Hematopoietic multipotent progenitor cell treated with erythropoietin and hydrocortisone succinate and interleukin-3 and kit ligand, for 8 days (in vitro differentiated cells): ENCODE measurements at regions not wholly inside any gene's neighbourhood (a gene's known extent, or its start where the extent isn't known, plus 50 kb on each side); places are given as distances from the start of the nearest gene placed in this dataset.

ENCODE experiments used
- DNase-seq: peaks from one replicate; pipeline ENCODE4 v3.0.0-alpha.2; 2015

DNA sequence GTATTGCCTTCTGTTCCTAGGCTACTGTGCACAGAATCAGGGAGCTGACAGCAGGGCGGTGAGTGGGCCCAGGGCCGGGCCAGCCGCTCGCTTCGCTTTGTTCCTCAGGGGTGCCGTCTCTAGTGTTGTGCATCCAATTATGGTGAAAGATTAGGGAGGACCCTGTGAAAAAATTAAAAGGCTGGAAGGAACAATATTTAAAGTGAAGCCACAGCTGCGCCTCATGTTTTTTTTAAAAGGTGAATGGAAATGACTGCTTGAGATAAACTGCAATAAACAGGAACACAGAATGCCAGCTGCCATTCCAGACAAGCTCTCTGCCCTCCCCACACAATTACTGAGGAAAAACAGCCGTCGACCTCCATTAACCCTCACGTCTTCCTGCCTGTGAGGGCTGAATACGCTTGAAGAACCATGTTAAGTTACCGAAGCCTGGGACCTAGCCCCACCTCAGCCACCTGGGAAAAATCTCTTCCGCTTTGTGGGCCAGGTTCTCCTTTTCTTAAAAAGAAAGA is 132.0 kb upstream of the IL12A start:
- no peak for DNase-seq

DNA sequence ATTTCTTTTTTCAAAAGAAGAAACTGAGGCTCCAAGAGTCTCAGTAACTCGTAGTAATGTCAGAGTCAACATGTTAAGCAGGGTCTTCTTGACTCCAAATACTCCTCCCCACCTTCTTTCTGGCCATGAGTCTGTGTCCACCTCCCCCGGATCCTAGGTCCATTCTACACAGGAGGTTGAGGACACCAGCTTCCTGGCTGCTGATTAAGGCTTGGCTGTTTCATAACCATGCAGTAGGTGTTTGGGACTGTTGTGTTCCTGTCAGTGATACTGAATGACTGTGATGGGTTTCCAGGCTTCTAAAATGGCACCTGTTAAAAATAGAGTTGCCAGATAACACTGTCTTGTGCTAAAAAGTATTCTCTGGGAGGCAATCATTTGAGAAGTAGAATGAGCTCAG is 130.8 kb upstream of the IL12A start:
- DNase-seq, result no peak

DNA sequence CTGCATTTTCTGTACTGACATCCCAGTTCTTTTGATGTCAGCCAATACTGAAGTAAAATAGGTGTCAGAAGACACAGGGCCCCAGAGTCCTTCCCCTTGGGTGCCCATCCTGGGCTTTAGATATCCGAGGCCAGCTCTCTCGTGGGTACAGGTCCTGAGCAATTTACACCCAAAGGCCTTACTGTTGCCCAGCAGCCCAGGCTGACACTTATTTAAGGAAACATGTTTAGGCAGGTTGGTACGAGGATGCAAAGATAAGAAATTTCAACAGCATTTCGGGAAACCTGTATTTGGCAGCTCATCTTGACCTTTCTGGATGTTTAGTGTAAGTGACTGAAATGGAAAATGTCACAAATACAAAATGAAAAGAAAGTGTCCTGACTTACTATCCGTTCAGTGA is 130.0 kb upstream of the IL12A start:
- DNase-seq, result no peak

DNA sequence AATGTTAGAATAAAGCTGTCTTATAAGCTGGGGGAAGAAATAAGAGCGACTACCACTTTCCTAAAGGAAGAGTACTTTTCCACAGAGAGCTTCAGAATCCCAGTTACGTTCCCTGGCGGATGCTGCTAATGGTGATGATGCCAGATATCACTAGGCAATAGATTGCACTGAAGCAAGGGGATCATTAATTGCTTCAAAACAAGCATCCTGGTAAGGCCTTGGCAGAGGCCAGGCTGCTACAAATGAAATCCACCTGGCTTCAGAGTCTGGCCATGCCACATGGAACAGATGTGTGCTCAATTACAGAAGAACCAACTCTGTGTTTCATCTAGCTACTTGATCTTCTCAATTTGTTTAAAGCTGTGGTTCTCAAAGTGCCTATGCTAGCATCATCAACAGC is 129.2 kb upstream of the IL12A start:
- no peak for DNase-seq

DNA sequence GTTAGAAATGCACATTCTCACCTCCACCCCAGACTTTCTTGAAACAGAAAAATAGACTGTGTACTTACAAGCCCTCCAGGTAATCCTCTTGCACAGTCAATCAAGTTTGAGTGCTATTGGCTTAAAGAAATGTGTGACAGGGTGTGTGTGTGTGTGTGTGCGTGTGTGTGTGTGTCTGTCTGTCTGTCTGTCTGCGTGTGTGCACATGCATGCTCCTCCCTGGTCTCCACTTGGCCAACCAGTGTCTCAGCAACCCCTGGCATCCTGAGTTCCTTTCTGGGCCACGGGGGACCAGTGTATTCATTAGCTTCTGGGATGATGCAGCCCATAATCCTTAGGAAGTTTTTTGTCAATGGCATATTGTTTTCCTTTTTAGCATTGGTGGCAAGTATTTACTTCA is 128.8 kb upstream of the IL12A start:
- DNase-seq, result no peak

DNA sequence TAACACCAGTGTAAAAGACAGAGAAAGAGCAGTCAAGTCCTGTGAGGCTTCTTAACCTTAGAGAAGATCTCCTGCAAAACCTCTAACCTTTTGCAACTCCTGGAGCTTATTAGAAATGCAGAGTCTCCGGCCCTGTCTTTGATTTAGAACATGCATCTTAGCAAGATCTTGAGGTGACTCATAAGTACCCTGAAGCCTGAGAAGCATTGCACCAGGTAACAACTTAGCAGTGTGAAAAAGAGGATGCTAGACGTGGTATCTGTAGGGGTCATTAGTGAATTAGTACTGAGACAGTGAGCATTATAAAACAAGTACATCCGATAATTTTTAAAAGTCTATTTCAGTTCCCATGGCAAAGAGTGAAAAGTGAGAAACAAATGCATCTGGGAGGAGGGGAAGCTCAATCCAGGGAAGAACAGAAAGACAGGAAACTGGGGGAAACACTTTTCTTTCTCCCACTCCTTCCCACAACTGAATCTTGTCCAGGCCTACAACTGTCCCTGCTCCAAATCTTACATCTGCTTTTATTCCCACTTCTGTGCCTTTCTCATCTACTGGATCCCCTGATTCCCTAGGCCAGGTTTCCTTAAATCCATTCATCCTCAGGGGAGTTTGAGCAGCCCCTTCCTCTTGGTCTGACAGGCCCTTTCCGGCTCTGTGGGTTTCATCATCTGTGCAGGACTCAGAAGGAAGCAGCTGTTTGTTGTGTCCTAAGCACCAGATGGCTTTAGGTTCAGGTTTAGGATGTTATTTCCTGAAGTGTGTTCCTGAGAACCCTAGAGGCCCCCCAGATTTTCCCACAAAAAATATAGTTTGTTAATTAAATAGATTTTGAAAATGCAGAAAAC is 128.1 kb upstream of the IL12A start:
- DNase-seq, result no peak

DNA sequence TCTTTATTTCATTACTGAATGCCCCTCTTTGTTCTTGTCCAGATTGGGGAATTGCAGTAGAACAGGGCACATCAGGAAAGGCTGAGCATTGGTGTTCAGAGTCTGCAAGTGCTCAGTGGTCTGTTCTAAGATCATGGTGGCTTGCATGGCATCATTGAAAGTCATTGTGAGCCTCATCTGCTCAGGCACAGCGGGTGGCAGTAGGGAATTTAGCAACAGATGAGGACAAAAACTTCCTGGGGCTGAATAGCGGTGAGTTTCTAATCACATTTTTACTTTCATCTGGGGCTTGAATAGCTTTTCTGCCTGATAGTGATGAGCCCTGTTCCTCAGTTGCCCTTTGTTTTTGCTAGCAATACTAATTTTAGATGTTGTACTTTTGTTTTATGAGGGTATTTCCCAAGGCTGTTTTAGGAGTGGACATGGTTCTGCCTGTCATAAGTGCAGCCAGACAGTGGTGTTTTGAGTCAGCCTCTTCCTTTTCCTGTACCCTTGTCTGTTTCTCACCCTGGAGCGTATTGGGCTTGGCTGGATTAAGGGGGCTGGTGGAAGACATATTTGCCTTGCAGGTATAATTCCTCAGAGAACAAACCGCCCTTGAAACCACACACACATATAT is 127.2 kb upstream of the IL12A start:
- no peak for DNase-seq

DNA sequence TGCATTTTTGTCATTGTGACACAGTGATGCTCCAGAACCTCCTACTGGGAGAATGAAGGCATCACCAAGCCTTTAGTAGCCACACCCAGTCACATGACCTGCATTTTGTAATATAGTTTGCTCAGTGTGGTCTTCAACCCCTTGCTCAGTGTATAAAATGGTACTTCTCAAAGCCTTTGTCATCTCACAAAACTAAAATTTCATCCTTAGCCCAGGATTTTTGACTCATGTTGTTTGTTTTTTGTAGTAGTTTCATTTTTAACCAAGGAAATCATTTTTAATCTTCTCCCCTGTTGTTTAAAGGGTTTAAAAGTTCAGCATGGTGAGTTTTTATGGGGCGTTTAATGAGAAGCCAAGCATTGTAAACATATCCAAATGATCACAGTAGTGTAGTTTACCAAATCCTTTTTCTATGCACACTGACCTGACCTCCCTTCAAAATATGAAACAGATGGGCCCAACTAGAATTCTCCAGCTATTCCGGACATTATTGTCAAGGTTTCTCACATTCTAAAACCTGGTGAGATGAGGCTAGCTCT is 123.5 kb upstream of the IL12A start:
- no peak for DNase-seq

DNA sequence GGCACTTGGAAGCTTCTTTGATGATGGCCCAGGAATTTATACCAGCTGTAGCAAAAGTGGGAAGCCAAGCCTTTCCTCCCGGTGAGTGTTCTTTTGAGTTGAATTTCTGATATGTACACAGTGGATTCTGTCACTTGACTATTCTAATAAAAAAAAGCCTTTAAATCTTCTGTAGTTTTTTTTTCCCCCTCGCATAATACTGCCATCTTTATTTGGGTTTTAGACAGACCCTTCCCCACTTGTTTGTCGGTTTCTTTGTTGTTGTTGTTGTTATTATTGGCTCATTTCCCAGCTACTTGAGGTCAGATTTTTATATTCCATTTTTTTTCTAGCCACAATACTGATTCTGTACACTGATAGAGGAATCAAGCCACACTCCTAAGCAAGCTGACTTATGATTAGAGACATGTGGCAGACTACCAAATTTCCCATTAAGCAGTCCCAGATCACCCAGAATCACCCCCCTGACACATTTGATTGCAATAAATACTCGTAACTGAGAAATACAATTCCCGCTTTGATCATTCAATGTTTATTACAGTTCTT is 122.4 kb upstream of the IL12A start:
- DNase-seq, result no peak

DNA sequence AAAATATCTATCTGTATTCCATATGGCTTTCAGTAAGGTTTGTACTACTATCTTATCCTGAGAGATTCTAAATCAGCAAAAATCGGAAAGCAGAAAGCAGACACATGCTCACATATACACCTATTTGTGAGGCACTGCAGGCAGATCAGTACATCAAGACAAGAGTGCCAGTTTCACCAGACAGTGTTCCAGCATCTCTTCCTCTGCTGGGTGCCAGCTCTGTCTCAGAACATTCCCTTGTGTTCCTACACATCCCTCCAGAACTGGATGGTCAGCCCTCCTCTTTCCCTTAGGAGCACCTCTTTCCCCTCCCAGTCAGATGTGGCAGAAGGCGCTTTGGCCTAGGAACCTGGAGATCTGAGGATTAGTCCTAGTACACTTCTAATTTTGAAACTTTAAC is 121.3 kb upstream of the IL12A start:
- DNase-seq, result no peak

DNA sequence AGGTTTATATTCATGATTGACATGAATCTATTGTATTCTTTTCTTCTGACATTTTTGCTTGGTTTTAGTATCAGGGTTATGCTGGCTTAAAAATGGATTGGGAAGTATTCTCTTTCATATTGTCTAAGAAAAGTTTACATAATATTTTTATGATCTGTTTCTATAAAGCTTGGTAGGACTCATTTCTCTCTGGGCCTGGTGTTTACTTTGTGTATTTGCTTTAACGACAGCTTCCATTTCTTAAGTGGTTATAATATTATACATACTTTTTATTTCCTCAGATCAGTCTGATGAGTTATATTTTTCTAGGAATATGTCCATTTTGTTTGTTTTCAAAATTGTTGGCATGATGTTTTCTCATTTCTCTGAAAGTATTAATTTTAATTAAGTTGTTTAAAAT is 117.9 kb upstream of the IL12A start:
- no peak for DNase-seq

DNA sequence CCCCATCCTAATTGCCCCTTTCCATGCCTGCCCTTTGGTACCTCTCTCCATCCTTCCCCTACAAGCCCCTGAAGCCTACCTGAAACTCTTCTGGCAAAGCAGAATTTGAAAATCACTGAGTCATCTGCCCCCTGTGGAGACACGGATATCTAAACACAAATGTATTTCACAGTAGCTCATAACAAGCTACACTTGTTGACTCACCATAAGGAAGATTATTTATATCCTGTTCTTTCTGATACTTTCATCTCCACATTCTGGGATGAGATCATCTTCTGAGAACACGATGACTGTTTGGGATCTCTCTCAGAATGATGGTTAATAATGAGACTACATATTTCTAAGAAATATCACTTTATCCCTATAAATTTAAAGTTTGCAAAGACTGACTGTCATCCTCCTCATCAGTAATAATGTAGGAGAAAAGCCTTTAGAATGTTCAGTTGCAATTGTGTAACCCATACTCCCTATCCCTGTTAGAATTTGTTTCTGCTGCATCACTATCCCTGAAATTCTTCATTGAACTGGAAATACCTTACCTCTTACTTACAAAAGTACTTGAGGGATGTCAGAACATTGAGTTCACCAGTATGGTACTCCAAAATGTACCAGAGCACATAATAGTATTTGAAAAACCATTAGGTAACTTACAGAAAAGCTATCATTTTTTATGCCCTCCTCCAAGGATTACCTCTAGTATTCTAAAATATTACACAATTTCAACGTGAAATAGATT is 116.1 kb upstream of the IL12A start:
- no peak for DNase-seq

DNA sequence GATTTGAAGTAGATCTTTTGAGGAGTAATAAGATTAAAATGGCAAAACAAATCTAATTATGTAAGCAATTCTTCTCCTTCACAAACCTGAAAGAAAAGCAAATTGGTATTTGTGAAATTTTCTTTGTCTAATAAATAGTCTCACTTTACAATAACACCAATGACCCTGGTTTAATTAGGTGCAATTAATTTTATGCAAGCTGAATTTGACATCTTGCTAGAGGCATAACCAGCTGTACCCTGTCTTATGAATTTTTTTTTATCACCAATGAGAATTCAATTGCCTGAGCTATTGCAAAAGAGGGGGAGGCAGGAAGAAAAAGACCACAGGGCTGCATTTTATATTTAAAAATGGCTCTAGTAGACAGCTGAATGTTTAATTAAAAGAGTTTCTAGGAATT is 113.5 kb upstream of the IL12A start:
- DNase-seq, result no peak

DNA sequence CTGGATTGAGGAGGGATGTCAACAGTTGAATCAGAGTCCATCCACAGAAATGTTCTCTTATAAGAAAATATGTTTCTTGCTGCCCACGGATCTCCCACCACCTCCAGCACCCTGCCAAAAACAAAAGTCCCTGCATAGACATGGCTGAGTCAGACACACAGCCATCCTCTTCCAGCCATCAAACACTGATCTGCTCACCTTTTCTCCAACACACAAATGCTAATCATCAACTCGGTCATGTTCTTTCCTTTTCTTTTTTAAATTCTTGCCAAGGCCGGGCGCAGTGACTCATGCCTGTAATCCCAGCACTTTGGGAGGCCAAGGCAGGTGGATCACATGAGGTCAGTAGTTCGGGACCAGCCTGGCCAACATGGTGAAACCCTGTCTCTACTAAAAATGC is 110.7 kb upstream of the IL12A start:
- DNase-seq, result no peak

DNA sequence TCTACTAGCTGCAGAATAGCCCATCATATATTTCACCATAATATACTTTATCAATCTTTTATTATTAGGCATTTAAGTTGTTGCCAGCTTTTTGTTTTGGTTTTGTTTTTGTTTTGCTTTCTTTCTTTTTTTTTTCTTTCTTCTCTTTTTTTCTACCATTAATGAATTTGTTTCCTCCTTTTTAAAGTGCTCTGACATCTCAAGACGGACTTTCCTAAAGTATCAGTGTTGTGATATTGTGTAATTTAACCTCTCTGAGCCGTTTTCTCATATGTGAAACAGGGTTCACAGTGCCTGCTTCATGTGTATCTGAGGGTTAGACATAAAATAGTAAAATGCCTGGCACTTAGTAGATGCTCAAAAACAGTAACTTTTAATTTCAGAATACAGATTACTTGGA is 109.5 kb upstream of the IL12A start:
- no peak for DNase-seq

DNA sequence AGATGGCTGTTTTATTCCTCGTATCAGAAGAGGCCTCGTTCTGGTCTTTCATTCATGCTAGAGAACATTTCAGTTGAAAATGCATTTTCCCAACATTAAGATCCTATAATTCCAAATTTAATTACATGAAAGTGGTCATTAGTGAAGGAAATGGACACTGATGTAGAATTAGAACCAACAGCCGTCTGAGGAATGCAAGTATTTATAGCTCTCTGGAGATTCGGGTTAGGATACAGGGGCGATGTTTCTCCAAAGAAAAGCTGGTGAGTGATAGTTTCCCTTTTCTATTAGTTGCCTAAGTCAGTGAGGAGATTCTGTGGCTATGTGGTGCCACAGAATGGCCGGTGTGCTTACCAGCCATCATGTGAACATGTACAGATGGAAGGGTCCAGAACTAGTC is 109.0 kb upstream of the IL12A start:
- no peak for DNase-seq

DNA sequence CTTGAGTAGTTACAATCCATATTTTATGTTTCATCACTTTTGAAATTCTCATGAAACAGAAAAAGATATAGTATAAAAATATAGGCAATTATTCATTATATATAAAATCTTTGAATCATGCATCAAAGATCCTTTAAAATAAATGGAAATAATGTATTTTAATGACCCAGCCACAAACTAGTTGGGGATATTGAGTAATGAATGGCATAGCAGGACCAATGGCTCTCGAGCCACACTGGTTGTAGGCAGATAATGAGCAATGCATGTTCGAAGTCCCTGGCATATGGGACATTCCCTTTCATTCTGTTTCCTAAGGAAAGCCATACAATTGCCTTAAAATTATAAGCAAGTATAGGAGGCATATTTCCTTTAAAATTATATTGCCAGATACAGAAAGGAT is 107.4 kb upstream of the IL12A start:
- DNase-seq, result no peak

DNA sequence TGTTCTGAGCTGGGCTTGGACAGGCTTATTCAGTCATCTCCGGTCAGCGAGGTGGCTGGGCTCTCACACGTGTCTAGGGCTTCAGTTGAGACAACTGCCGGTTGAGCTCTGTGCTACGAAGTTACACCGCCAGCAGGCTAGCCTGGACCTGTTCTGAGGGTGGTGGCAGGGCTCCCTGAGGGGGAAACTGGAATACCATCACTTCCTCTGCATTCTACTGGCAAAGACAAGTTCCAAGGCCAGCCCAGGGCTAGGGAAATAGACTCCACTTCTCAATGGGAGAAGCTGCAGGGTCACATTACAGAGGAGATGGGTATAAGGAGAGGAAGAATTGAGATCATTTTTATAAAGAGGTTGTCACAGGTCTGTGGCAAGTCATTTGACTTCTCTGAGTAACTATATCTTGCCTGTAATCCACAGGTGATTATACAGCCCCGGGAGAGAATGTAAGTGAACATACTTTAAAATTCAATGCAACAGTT is 106.8 kb upstream of the IL12A start:
- no peak for DNase-seq

DNA sequence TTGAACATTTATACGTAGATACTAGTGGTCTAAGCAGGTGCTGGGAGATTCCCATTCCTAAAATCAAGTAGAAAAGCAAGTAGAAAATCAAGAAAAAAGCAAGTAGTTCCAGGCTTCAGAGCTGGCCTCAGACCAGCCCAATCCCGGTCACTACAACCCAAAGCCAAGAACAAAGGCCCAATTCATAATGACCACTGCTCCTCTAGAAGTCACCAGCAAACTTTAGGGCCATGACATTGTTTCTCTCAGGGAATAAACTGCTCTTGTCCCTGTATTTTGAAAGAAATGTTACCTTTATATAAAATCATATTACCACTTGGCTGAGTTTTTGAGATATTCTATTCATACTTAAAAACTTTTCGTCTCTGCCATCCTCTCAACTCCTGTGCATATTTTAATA is 106.3 kb upstream of the IL12A start:
- DNase-seq, result no peak

DNA sequence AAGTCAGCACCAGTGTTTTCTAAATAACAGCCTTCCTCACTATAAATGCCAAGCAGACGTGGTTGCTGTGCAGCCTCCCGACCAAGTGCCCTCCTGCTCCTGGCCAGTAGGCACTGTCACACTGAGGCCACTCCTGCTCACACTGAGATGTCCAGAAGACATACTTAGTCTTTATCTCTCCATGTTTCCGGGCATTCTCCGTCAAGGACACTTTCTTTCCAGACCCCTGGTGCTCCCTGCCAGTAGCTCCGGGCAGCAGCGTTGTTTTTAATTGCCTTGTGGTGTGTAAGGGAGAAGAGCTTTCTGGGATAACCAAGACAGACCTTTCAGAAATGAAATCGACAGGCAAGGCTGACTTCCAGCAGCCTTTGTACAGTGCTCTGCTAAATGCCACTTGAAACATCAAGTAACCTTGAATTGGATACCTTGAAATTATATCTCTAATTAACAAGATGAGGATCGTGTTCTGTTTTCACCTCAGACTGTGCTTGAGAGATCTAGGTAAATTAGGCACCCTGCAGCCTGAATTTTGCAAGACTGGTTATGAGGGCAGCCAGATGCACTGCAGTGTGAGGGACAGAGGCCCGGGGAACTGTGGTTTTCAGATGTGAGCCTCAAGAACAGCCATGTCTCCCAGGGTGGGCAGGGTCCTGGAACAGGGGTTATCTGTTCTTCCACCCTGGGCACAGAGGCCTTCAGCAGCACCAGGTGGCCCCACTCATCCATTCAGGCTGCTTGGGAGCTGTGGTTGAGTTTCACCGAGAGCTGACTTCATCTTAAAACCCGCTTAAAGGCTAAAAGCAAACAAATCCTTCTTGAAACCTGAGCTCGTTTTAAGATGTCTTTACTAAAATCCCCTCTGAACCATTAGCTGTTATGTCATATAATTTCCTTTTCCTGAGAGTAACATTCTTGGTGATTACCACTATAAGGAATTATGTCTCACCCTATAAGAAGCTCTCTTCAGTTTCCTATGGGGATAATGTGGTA is 105.5 kb upstream of the IL12A start:
- DNase-seq, result no peak

DNA sequence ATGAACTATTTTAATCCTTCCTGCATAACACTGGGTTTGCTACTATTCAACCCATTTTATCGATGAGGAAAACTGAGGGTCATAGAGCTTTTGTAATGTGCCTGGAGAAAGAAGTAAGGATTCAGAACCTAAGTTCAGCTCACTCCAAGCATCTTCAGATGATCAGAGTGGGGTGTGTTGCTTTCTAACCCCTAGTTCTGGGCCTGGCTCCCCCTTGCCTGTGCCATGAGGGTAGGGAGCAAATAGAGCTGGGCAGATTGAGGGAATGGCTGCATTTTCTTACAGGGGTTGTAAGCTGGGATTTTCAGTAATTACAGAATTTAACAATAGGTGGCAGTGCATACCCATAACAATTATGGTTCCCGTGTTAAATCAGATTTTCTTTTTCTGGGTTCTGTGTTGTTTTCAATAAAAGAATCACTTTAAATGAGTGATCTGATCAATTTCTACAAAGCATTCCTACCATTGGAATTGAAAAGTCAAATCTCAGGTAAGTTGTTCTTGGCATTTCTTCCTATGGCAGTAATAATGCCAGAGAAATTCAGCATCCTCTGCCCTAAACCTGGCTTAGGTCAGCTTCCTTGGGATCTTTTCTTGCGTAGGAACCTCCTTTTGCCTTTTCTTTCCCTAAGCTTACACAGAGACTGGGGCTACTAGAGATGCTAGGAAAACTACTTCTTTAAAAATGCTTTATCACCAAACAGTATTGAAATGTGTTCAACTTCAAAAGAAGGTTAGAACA is 103.8 kb upstream of the IL12A start:
- DNase-seq, result peak; percentile 45
